Tibial nerve (tissue), 3 donors: ENCODE measurements at regions not wholly inside any gene's neighbourhood (a gene's known extent, or its start where the extent isn't known, plus 50 kb on each side); places are given as distances from the start of the nearest gene placed in this dataset.

Experiments
- CTCF ChIP-seq, 5 experiments: fragments of 200-600 bp in 3 of 5; fragments of 450-650 bp in 2 of 5; sonication (generic) in 3 of 5; IDR thresholded peaks; one replicate each; pipeline ENCODE4 v1.5.1; 2016 to 2019; ENCODE audit warnings: antibody characterized with exemption in 5 of 5, mild to moderate bottlenecking in 3 of 5, moderate library complexity in 2 of 5
- POLR2A ChIP-seq, 2 donors: fragments of 450-650 bp; IDR thresholded peaks; one replicate each; pipeline ENCODE4 v1.6.1; 2017; ENCODE audit warnings: antibody characterized with exemption in 2 of 2, mild to moderate bottlenecking in 2 of 2, moderate library complexity in 2 of 2

GRCh38 chr5:166018716-166019115, 2272.7 kb upstream of the WWC1 start:
- TF ChIP-seq CTCF (IDR thresholded peaks at IDR 0.05) (no peak), POLR2A (IDR thresholded peaks at IDR 0.05) (no peak)
